H9 (cell line): ENCODE measurements at regions not wholly inside any gene's neighbourhood (a gene's known extent, or its start where the extent isn't known, plus 50 kb on each side); places are given as distances from the start of the nearest gene placed in this dataset.

ENCODE experiments used
- DNase-seq: peaks from one replicate; pipeline ENCODE4 v3.0.0-alpha.2; 2017
- H2AFZ ChIP-seq: one replicate; pipeline ENCODE4 v1.6.1; 2013; ENCODE audit warnings: mild to moderate bottlenecking, low read length, control low read depth, moderate library complexity
- H2AK5ac ChIP-seq: 2 replicates; pipeline ENCODE4 v1.6.1; 2013; ENCODE audit warnings: low read length, control low read depth, mixed read lengths; ENCODE audit not compliant: insufficient read length
- H2BK120ac ChIP-seq: one replicate; pipeline ENCODE4 v1.6.1; 2013; ENCODE audit warnings: low read depth, mild to moderate bottlenecking, low read length, control low read depth, inconsistent platforms; ENCODE audit not compliant: poor library complexity, severe bottlenecking
- H2BK12ac ChIP-seq: 2 replicates; pipeline ENCODE4 v1.6.1; 2013; ENCODE audit warnings: low read length, control low read depth, mixed read lengths, low read depth; ENCODE audit not compliant: insufficient read length
- H2BK15ac ChIP-seq: 2 replicates; pipeline ENCODE4 v1.6.1; 2013; ENCODE audit warnings: low read depth, low read length, control low read depth
- H2BK20ac ChIP-seq: one replicate; pipeline ENCODE4 v1.6.1; 2013; ENCODE audit warnings: low read depth, mild to moderate bottlenecking, low read length, control low read depth, inconsistent platforms; ENCODE audit not compliant: poor library complexity, severe bottlenecking
- H2BK5ac ChIP-seq: 2 replicates; pipeline ENCODE4 v1.6.1; 2013; ENCODE audit warnings: low read length, control low read depth, mixed read lengths; ENCODE audit not compliant: insufficient read length
- H3K14ac ChIP-seq: 2 replicates; pipeline ENCODE4 v1.6.1; 2013; ENCODE audit warnings: low read length, control low read depth; ENCODE audit not compliant: insufficient read depth
- H3K18ac ChIP-seq: 2 replicates; pipeline ENCODE4 v1.6.1; 2013; ENCODE audit warnings: low read depth, mild to moderate bottlenecking, mixed read lengths, low read length, control low read depth; ENCODE audit not compliant: insufficient read length
- H3K23ac ChIP-seq: 2 replicates; pipeline ENCODE4 v1.6.1; 2013; ENCODE audit warnings: low read length, control low read depth, mixed read lengths, low read depth; ENCODE audit not compliant: insufficient read length
- H3K23me2 ChIP-seq: 2 replicates; pipeline ENCODE4 v1.6.1; 2013; ENCODE audit warnings: low read depth, mild to moderate bottlenecking, mixed read lengths, low read length, control low read depth; ENCODE audit not compliant: insufficient read length, poor library complexity, severe bottlenecking
- H3K27ac ChIP-seq: 2 replicates; pipeline ENCODE4 v1.5.1; 2013; ENCODE audit warnings: low read length, control low read depth, mixed read lengths, low read depth; ENCODE audit not compliant: insufficient read length
- H3K27me3 ChIP-seq: 2 replicates; pipeline ENCODE4 v1.6.1; 2013; ENCODE audit warnings: low read length, control low read depth, inconsistent platforms; ENCODE audit not compliant: insufficient read depth
- H3K4ac ChIP-seq: 2 replicates; pipeline ENCODE4 v1.6.1; 2013; ENCODE audit warnings: low read depth, mild to moderate bottlenecking, control low read depth, inconsistent platforms, low read length, moderate library complexity
- H3K4me1 ChIP-seq: 2 replicates; pipeline ENCODE4 v1.6.1; 2013; ENCODE audit warnings: low read length, control low read depth, inconsistent platforms; ENCODE audit not compliant: insufficient read depth
- H3K4me2 ChIP-seq: 2 replicates; pipeline ENCODE4 v1.6.1; 2013; ENCODE audit warnings: low read length, control low read depth, mixed read lengths; ENCODE audit not compliant: insufficient read length, insufficient read depth
- H3K56ac ChIP-seq: 2 replicates; pipeline ENCODE4 v1.6.1; 2013; ENCODE audit warnings: low read depth, mild to moderate bottlenecking, mixed read lengths, low read length, control low read depth; ENCODE audit not compliant: insufficient read length
- H3K79me1 ChIP-seq: 2 replicates; pipeline ENCODE4 v1.6.1; 2013; ENCODE audit warnings: low read depth, mild to moderate bottlenecking, moderate library complexity, low read length, control low read depth, inconsistent platforms; ENCODE audit not compliant: insufficient read depth, poor library complexity, severe bottlenecking
- H3K79me2 ChIP-seq: 2 replicates; pipeline ENCODE4 v1.6.1; 2013; ENCODE audit warnings: low read length, control low read depth, inconsistent platforms; ENCODE audit not compliant: insufficient read depth
- H3K9ac ChIP-seq: 2 replicates; pipeline ENCODE4 v1.6.1; 2013; ENCODE audit warnings: low read length, control low read depth, mixed read lengths; ENCODE audit not compliant: insufficient read length; ENCODE audit errors: extremely low read depth
- H3K9me3 ChIP-seq: one replicate; pipeline ENCODE4 v1.6.1; 2013; ENCODE audit warnings: low read depth, low read length, inconsistent platforms; ENCODE audit not compliant: control insufficient read depth
- H3T11ph ChIP-seq: one replicate; pipeline ENCODE4 v1.6.1; 2013; ENCODE audit warnings: mild to moderate bottlenecking, low read length, control low read depth, inconsistent platforms
- H4K20me1 ChIP-seq: one replicate; pipeline ENCODE4 v1.6.1; 2013; ENCODE audit not compliant: control insufficient read depth, insufficient read length, insufficient read depth
- H4K5ac ChIP-seq: 2 replicates; pipeline ENCODE4 v1.6.1; 2013; ENCODE audit warnings: low read depth, mild to moderate bottlenecking, mixed read lengths, low read length, control low read depth; ENCODE audit not compliant: insufficient read length
- H4K8ac ChIP-seq: replicated peaks from 2 replicates; pipeline ENCODE4 v1.6.1; 2013; ENCODE audit warnings: low read length, control low read depth, mixed read lengths, low read depth; ENCODE audit not compliant: insufficient read length
- H4K91ac ChIP-seq: 2 replicates; pipeline ENCODE4 v1.6.1; 2013; ENCODE audit warnings: low read depth, mild to moderate bottlenecking, moderate library complexity, mixed read lengths, low read length, control low read depth; ENCODE audit not compliant: insufficient read length
- H3K27ac Mint-ChIP-seq, 3 experiments: 2 replicates in 2 of 3; 3 replicates in 1 of 3; pipeline ENCODE4 v1.8.0; 2020 to 2021; ENCODE audit warnings: mixed read lengths in 3 of 3, mild to moderate bottlenecking in 1 of 3, moderate library complexity in 1 of 3
- H3K27me3 Mint-ChIP-seq: 2 replicates; pipeline ENCODE4 v1.8.0; 2021; ENCODE audit warnings: low read depth, mild to moderate bottlenecking, moderate library complexity, mixed read lengths
- H3K36me3 Mint-ChIP-seq, 3 experiments: 2 replicates in 2 of 3; 3 replicates in 1 of 3; pipeline ENCODE4 v1.8.0; 2020 to 2021; ENCODE audit warnings: low read depth in 3 of 3, mixed read lengths in 3 of 3; ENCODE audit not compliant: insufficient read depth in 1 of 3
- H3K4me1 Mint-ChIP-seq, 2 experiments: 2 replicates each; pipeline ENCODE4 v1.8.0; 2020; ENCODE audit warnings: mixed read lengths in 2 of 2
- H3K4me3 Mint-ChIP-seq, 2 experiments: 2 replicates in 1 of 2; 3 replicates in 1 of 2; pipeline ENCODE4 v1.8.0; 2020 to 2021; ENCODE audit warnings: mild to moderate bottlenecking in 2 of 2, mixed read lengths in 2 of 2, moderate library complexity in 1 of 2
- H3K9me3 Mint-ChIP-seq, 2 experiments: 2 replicates in 1 of 2; 3 replicates in 1 of 2; pipeline ENCODE4 v1.8.0; 2020; ENCODE audit warnings: mild to moderate bottlenecking in 2 of 2, mixed read lengths in 2 of 2, moderate library complexity in 1 of 2
- WGBS: extraction: QIAGEN DNeasy Blood & Tissue Kit; methylation state at CpG from one replicate; pipeline ENCODE4 v1.1.7; 2013; ENCODE audit warnings: missing lambda C conversion rate, low lambda C conversion rate, mixed read lengths; ENCODE audit not compliant: insufficient read length; ENCODE audit errors: extremely low coverage; 5-methylcytosine and 5-hydroxymethylcytosine counted together
- TF ChIP-seq, protein P1 (sequence below): fragments of 200-600 bp; sonication (generic); conservative IDR thresholded peaks from 3 replicates; pipeline ENCODE4 v1.8.0; 2021; ENCODE audit warnings: antibody characterized with exemption, mild to moderate bottlenecking

DNA sequence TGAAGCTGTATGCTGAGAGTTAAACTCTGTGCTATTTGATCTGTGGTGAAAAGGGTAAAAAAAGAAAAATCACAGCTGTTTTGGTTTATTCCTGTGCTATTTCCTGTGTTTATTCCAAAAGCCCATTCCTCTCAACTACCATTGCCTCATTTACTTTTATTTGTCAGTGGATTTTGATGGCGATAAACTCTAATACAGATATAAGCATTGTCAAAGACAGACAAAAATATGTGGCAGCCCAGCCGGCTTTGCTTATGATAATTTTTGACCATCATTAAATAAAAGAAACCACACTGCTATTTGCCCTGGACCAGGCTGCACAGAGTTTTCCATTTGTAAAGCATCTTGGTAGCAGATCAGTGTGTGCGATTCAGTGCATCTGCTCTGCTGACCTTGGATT is 473.6 kb upstream of the ASIC2 start:
- TF ChIP-seq, protein P1, sequence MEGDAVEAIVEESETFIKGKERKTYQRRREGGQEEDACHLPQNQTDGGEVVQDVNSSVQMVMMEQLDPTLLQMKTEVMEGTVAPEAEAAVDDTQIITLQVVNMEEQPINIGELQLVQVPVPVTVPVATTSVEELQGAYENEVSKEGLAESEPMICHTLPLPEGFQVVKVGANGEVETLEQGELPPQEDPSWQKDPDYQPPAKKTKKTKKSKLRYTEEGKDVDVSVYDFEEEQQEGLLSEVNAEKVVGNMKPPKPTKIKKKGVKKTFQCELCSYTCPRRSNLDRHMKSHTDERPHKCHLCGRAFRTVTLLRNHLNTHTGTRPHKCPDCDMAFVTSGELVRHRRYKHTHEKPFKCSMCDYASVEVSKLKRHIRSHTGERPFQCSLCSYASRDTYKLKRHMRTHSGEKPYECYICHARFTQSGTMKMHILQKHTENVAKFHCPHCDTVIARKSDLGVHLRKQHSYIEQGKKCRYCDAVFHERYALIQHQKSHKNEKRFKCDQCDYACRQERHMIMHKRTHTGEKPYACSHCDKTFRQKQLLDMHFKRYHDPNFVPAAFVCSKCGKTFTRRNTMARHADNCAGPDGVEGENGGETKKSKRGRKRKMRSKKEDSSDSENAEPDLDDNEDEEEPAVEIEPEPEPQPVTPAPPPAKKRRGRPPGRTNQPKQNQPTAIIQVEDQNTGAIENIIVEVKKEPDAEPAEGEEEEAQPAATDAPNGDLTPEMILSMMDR = no peak
- H3K4me3 Mint-ChIP-seq = no peak overlapping the region
- H3K23ac ChIP-seq = no peak overlapping the region

More for the DNA sequence above, 473.6 kb upstream of the ASIC2 start:
- Histone ChIP-seq H3K56ac (no peak overlapping the region), H3K23me2 (no peaks in the 10 kb centered on the region), H2BK15ac (no peak overlapping the region), H3K4me2 (no peak overlapping the region), H4K91ac (no peak overlapping the region), H3K4ac (no peak overlapping the region), H3K9ac (no peak overlapping the region), H2BK12ac (no peak overlapping the region), H4K8ac (no peak overlapping the region), H4K20me1 (no peaks in the 10 kb centered on the region), H2BK20ac (no peak overlapping the region), H3K18ac (no peak overlapping the region), H2AK5ac (no peak overlapping the region), H2AFZ (no peak overlapping the region), H3K79me1 (no peaks in the 10 kb centered on the region), H3T11ph (no peak overlapping the region), H3K27me3 (no peaks in the 10 kb centered on the region), H2BK120ac (no peak overlapping the region), H4K5ac (no peak overlapping the region), H3K27ac (no peak overlapping the region), H2BK5ac (no peak overlapping the region), H3K9me3 (no peaks in the 10 kb centered on the region), H3K4me1 (no peaks in the 10 kb centered on the region), H3K14ac (no peak overlapping the region), H3K79me2 (no peaks in the 10 kb centered on the region)
- no peaks in the 10 kb centered on the region for H3K36me3 Mint-ChIP-seq
- no peak for DNase-seq
- H3K27ac Mint-ChIP-seq = no peak overlapping the region
- WGBS = no CpG with 5 or more reads among the region's 3 CpGs
- H3K9me3 Mint-ChIP-seq = no peaks in the 10 kb centered on the region
- H3K4me1 Mint-ChIP-seq = no peaks in the 10 kb centered on the region; a peak in 1 of 4 replicates
- H3K27me3 Mint-ChIP-seq = peaks cover 15% of the 10 kb centered on the region
